ENCODE measurements at regions not wholly inside any gene's neighbourhood (a gene's known extent, or its start where the extent isn't known, plus 50 kb on each side); places are given as distances from the start of the nearest gene placed in this dataset.

DNA sequence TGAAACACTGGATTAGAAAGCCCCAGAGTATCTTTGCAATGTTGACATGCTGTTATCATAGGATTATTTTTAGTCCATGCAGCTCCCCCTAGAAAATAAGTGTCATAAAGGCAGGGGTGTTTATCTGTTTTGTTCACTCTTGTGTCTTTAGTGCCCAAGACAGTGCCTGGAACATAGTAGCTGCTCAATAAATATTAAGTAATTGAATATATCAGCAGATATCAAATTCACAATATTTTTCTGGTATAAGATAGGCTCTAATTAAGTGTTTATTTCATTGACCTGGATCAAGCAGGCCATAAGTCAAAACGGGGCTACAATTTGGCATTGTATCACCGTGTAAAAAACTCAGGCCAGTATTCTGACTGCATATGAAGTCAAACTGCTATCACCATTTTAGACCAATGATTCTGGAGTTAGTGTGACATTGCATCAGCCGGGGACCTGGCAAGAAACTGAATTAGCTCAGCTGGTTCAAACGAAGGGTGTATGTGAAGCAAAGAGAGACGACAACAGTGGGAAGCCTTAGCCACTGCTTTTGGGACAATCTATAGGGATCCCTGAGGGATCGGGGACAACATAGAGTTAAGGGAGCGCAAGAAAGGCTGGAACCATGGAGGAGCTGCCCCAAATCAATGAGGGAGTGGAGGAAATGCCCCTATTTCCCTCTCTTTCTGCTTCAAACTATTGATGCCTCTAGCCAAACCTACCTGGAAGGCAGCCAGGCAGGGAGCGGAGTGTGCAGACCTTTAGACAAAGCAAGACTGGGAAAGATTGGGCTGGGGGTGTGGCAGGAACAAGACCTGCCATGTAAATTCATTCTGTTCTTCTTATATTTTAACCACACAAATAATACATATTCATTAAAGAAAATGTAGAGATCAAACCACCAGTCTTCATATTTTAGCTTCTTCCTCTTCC is 112.2 kb downstream of the PLEKHG1 start:
- H3K4me2 ChIP-seq (ENCODE audit: insufficient read depth, low read length) = no peak overlapping the region
- H3K9me1 ChIP-seq (replicated peaks; ENCODE audit: control insufficient read depth, extremely low read depth, insufficient read depth, low read length) = no peaks in the 10 kb centered on the region
- H3K4me1 ChIP-seq (ENCODE audit: control insufficient read depth, extremely low read depth, insufficient read depth, low read length) = no peaks in the 10 kb centered on the region
- DNase-seq (ENCODE audit: low read depth, low spot score) (no peak), FAIRE-seq (no peak)
- ChIA-PET POLR2A (no interaction called here), CTCF (interaction anchor here (0.7 to 1.1 kb wide), 6 partner anchors 12 to 293 kb away, joined by 3 to 4 read pairs (median 3); no protein-coding TSS in a partner anchor)
- H4K20me1 ChIP-seq (replicated peaks; ENCODE audit: control insufficient read depth, extremely low read depth, insufficient read depth, low read length) = no peaks in the 10 kb centered on the region
- H3K27ac ChIP-seq (ENCODE audit: insufficient read depth, low read depth, low read length) = no peak overlapping the region
- H3K9me3 ChIP-seq (replicated peaks; ENCODE audit: control insufficient read depth, insufficient read depth, low read length) = no peaks in the 10 kb centered on the region
- H3K79me2 ChIP-seq (ENCODE audit: control insufficient read depth, insufficient read depth, low read length) = no peaks in the 10 kb centered on the region
- no peak overlapping the region for H3K4me3 ChIP-seq (replicated peaks in 1 of 3; ENCODE audit: insufficient read depth in 1 of 3, low read depth in 1 of 3, low read length in 3 of 3)
- TF ChIP-seq, protein P1, sequence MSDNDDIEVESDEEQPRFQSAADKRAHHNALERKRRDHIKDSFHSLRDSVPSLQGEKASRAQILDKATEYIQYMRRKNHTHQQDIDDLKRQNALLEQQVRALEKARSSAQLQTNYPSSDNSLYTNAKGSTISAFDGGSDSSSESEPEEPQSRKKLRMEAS (IDR thresholded peaks at IDR 0.05; ENCODE audit: insufficient read depth, insufficient read length) = no peak
- TF ChIP-seq MYC (IDR thresholded peaks at IDR 0.05; ENCODE audit: low read depth, low read length) = no peak
- no peak for TF ChIP-seq POLR2AphosphoS5 (IDR thresholded peaks at IDR 0.05; ENCODE audit: insufficient read depth, low read depth, low read length)
- TF ChIP-seq, protein P2, sequence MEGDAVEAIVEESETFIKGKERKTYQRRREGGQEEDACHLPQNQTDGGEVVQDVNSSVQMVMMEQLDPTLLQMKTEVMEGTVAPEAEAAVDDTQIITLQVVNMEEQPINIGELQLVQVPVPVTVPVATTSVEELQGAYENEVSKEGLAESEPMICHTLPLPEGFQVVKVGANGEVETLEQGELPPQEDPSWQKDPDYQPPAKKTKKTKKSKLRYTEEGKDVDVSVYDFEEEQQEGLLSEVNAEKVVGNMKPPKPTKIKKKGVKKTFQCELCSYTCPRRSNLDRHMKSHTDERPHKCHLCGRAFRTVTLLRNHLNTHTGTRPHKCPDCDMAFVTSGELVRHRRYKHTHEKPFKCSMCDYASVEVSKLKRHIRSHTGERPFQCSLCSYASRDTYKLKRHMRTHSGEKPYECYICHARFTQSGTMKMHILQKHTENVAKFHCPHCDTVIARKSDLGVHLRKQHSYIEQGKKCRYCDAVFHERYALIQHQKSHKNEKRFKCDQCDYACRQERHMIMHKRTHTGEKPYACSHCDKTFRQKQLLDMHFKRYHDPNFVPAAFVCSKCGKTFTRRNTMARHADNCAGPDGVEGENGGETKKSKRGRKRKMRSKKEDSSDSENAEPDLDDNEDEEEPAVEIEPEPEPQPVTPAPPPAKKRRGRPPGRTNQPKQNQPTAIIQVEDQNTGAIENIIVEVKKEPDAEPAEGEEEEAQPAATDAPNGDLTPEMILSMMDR (IDR thresholded peaks at IDR 0.05; ENCODE audit: extremely low read depth in 1 of 2, insufficient read depth in 1 of 2, low read depth in 1 of 2, low read length in 2 of 2) = no peak
- TF ChIP-seq FOS (IDR thresholded peaks at IDR 0.05; ENCODE audit: borderline replicate concordance, insufficient read depth, low read length) = no peak
- no peak for TF ChIP-seq JUN (IDR thresholded peaks at IDR 0.05; ENCODE audit: borderline replicate concordance, insufficient read depth, insufficient read length, low read depth)
- TF ChIP-seq EZH2 (IDR thresholded peaks at IDR 0.05; ENCODE audit: borderline replicate concordance, low read depth, low read length, severe bottlenecking) = no peak
- no peak for TF ChIP-seq GATA2 (IDR thresholded peaks at IDR 0.05; ENCODE audit: insufficient read depth, insufficient read length, low read depth, low read length)
- TF ChIP-seq POLR2A (IDR thresholded peaks at IDR 0.05; ENCODE audit: low read depth, low read length) = no peak
- dilution Hi-C loops (cut with MboI; ENCODE audit: extremely low pct_ligation_motif_present, low sequenced_read_pairs) = no loop called here
- no peak overlapping the region for H3K9ac ChIP-seq (replicated peaks; ENCODE audit: extremely low read depth, insufficient read depth, low read length)
- no peaks in the 10 kb centered on the region for H3K27me3 ChIP-seq (ENCODE audit: control insufficient read depth in 2 of 2, insufficient read depth in 2 of 2, low read length in 2 of 2)
- no TSS peak for BruUV-seq (replicated peaks)
- intact Hi-C loops (cut with micrococcal nuclease) = no loop called here
- no peaks in the 10 kb centered on the region for H3K36me3 ChIP-seq (ENCODE audit: control insufficient read depth in 2 of 2, extremely low read depth in 1 of 2, insufficient read depth in 2 of 2, low read length in 2 of 2)
- no peak overlapping the region for H2AFZ ChIP-seq (ENCODE audit: low read depth, low read length)

Measured in endothelial cell of umbilical vein (primary cell).